ENCODE measurements at regions not wholly inside any gene's neighbourhood (a gene's known extent, or its start where the extent isn't known, plus 50 kb on each side); places are given as distances from the start of the nearest gene placed in this dataset.
"Not testable (repeated sequence)": the region's sequence is repeated elsewhere in the genome, so short reads cannot be mapped to it uniquely, and the experiment has no call there.

DNA sequence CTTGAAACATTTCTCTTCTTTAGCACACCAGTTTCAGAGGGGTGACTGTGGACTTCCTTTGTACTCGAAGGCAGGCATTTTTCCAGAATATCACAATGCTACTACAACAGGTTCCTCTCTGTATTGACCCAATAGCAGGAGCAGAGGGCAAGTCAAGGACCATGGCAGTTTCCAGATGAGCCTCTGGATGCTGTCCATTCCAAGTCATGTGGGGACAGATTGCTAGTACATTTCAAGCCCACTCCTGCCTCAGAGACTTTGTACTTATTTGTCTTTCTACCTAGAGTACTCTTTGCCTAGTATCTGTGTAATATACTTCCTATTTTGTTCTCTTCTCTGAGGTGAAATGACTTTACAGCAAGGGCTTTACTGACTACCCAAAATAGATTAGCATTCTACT is 373.9 kb downstream of the PIK3C3 start:
- no peak for DNase-seq (ENCODE audit: low spot score)

DNA sequence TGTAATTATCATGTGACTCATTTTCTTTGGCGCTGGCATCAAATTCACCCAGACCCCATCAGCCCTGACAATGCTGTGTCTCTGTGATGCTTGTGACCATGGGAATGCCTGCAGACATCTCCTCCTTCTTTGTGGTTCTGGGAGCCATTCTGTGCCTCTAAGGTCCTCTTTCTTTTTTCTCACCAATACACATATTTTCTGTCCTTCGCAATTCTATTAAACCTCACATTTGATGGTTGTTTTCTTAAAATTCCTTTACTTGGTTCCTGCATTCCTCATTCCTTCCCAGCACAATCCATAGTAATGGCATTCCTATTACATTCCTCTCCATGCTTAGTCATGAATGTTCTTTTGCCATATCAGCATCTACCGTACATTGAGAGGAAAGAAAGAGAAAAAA is 375.3 kb downstream of the PIK3C3 start:
- no peak for DNase-seq (ENCODE audit: low spot score)

DNA sequence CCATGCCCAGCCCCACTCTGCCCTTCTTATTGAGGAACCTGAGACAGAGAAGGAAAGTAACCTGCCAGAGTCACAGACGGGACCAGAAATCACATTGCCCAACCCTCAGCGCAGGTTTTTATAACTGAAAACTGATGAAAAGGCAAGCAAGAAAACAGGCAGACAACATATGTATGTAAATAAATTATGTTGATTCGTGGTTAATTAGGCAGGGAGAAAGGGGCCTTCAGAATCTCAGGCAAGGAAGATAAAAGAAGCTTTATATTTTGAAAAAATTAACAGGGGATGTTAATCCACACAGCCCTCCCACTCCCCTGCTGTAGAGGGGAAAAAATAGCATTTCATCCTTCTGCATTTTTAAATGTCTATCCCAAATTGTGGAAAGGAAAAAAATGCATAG is 378.5 kb downstream of the PIK3C3 start:
- no peak for DNase-seq (ENCODE audit: low spot score)

DNA sequence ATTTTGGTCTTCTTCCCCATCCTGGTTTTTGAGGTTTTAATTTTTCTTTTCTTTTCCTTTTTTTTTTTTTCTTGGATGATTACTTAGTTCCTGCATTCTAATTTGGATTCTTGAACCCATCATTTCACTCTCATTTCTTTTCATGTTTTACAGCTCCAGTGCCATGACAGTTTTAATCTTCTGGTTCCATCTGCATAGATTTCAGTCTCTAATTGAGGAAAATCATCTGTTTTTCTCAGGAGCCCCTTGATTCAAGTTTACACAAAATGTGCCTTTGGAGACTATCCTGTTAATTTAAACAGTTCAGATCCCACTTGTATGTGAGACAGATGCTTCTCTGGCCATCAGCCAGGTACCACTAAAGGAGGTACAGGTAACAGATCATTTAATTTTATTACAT is 379.9 kb downstream of the PIK3C3 start:
- DNase-seq (ENCODE audit: low spot score), result no peak

DNA sequence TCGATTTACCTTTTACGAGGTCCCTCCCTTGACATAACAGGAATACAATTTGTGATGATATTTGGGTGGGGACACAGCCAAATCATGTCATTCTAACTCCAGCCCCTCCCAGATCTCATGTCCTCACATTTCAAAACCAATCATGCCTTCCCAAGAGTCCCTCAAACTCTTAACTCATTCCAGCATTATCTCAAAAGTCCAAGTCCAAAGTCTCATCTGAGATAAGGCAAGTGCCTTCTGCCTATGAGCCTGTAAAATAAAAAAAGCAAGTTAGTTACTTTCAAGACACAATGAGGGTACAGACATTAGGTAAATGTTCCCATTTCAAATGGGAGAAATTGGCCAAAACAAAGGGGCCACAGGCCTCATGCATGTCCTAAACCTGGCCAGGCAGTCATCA is 381.1 kb downstream of the PIK3C3 start:
- no peak for DNase-seq (ENCODE audit: low spot score)

DNA sequence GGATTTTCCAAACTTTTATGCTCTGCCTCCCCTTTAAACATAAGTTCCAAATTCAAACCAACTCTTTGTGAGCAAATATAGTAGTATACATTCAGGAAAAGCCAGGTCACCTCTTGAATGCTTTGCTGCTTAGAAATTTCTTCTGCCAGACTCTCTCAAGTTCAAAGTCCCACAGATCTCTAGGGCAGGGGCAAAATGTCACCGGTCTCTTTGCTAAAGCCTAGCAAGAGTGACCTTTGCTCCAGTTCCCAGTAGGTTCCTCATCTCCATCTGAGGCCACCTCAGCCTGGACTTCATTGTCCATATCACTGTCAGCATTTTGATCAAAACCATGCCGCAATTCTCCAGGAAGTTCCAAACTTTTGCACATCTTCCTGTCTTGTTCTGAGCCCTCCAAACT is 382.3 kb downstream of the PIK3C3 start:
- DNase-seq (ENCODE audit: low spot score), result not testable (repeated sequence)

DNA sequence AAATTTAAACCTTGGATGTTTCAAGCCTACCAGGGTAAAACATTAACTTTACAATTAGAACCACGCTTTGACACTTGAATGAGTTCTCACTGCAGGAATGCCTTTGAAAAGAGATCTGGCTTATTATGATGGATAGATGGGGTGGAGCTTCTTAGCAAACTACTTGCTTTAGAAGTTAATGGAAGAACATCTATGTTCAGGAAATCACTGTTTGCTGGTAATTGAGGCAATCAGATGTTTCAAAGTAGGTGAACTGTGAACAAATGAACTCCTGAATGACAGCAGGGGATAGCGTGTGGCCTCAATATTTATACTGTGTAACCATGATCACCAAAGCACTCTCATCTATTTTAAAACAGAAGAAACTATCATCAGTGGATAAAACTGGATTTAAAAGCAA is 383.6 kb downstream of the PIK3C3 start:
- DNase-seq (ENCODE audit: low spot score), result no peak

DNA sequence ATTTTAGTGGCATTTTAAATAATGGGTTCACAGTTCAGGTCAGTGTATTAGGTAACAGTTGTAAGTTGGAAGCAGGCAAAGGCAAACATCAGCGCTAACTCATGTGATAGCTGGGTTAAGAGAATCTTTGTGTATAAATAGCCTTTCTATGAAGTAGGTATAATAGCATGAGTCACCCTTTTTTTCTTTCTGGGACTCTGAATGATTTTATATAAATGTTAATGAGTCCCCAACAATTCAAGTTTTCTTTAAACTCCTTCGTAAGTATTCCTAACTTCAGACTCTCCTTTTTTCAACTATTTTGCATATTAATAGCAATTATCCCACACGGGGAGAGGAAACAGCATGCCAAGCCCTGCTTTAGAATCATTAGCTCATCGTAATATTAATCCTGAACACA is 384.3 kb downstream of the PIK3C3 start:
- no peak for DNase-seq (ENCODE audit: low spot score)

DNA sequence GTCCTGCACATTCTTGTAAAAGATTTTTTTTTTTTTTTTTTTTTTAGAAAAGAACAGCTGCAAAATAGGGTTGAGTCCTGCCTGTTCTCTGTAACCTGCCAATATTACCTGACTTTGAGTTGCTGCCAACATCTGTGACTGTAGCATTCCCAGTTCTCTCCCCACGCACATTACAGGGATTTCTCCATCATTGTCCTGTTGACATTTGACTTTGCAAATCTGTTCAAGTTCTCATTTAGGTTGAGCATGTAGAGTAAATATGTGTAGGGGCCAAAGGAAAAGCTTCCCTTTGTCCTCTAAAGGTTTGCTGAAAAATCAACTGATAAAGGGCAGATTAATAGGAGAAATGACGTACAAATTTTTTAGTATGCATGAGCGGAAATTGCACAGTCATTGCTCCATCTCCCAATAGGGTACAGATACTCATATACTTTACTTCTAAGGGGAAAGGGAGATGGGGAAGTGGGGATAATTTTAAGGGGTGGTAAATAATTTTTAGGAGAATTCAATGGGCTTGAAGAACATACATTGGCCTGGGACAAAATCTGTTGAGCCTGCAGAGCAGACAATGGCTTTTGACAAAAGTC is 385.5 kb downstream of the PIK3C3 start:
- DNase-seq (ENCODE audit: low spot score), result no peak

DNA sequence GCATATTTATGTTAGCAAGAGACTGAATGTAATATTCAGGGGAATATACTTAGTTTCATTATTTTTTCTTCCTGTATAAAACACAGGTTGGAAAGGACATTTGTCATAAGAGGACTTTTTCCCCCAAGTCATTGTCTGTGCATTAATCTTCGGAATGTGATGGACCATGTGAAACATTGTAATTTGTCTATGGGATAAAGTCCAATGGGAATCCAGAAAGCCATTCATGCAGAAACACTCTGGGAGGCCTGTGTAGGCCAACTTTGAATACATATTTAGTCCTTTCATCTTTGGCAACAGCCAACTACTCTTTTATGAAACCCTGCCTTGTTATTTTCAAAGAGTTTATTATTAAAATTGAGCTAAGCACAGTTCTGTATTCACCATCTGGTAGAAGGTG is 386.4 kb downstream of the PIK3C3 start:
- no peak for DNase-seq (ENCODE audit: low spot score)

DNA sequence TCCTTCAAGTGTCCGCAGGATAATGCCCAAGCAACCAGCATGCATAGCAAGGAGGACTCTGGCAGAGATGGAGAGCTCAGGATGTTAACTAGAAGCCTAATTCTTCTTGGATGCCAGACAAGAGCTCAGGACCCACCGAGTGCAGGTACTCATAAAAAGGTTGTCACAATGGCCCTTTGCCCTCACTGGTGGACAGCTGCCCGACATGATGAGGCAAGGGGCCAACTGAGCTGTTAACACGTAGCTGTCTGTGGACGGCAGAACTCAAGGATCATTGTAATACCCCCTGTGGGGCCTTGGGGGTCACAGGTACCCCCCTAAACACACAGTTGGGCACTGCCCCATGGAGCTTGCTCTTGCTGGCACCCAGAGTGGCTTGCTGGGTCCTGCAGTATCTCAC is 393.7 kb downstream of the PIK3C3 start:
- no peak for DNase-seq (ENCODE audit: low spot score)

DNA sequence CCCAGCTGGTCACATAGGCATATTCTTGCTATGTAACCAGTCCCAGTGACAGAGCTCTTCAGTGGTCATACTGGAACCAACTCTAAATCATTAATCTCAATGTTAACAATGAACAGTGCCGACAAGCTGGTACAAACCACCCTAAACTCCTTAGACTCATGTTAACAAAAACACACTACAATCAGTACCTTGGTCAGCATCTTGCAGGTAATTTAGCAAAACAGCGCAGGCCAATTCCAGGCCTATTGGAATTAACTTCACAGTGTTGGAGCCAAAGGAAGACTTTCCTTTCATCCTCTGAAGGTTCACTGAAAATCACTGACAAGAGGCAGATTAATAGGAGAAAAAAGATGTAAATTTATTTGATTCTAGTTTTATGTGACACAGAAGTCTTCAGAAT is 396.4 kb downstream of the PIK3C3 start:
- DNase-seq (ENCODE audit: low spot score), result no peak

DNA sequence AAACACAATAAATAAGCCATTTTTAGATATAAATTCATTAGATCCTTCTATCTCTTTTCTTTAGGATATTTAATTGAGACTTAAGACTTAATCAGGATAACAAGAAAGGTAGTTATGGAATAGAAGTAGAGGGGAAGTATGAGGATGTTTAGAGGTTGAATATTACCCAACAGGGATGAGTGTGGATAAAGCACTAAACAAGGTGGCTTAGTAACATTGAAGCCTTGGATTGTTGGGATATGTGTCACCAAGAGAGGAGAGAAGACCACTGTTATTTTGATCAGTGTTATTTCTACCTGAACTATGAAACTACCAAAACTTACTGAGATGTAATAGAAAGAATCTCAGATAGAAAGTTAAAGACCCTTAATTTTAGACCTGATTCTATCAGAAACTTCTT is 405.7 kb downstream of the PIK3C3 start:
- DNase-seq (ENCODE audit: low spot score), result no peak

DNA sequence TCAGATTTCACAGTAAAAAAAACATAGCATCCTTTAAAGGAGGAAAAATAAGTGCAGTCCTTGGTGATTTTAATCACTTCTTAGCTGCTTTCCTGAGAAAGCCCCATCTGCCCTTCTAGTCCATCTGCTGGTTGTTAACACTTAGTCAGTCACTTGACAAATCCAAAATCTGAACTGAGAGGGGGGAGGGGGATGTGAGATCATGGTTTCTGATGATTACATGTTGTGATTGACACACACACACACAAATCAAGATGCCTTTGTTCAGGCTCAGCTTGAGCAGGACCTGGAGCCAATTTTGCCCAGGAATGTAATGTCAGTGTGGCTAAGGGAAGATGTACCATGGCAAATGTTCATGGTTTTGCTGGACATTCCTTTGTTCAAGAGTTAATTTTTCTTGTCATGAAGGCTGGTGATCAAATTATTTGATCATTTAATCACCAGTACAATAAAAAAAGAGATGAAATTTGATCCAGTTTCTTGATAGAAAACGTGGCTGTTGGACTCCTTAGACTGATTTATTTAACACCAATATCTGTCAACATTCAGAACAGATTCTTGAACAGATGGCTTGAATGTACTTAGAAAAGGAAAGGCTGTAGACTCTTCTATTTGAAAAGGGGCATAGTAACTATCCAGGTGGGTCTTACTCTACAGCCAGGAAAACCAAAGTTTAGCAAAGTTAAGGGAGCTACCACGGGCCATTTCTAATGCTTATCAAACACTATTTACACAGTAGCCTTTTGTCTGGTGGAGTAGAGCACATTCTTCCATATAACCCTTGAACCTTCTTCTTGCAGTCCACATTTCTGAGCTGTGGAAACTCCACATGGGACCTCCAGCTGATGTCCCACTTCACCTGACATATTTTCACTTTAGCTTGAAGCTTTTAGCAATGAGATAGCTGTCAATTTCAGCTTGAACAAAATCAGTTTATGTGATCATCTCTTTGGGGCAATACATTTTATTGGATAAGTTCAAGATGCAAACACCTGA is 408.7 kb downstream of the PIK3C3 start:
- no peak for DNase-seq (ENCODE audit: low spot score)

DNA sequence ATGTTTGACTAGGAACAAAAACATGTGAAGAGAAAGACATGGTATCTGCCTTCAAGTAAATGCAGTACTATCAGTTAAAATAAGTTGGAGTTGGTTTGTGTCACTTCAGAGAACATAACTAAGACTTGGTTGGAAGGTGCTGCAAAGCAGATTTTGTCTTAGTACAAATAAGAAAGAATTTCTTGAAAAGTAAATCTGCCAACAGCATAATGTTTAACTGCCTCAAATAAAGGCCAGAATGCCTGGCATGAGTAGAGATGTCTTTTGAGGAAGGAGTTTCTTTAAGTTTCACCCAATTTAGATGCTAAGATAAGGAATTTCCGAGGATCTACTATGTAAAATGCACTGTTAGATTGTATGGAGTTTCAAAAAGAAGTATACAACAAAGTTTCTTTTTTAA is 409.7 kb downstream of the PIK3C3 start:
- DNase-seq (ENCODE audit: low spot score), result no peak

DNA sequence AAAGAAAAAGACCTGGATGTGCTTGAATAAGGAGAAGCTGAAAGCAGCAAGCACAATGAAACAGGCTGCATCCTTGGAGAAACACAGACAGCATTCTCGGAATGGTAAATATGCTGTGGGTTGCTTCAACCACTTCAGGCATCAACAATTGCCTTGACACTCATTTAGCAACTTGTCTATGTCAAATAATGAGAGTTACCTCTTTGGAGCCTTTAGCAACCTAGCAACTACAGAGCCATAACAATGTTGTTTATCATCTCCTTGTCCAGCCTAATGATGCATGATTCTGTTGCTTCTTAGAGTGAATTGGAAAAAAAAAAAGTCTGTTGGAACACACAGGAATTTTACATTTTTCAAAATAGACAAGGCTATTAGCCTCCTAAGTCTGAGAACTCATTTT is 410.6 kb downstream of the PIK3C3 start:
- DNase-seq (ENCODE audit: low spot score), result no peak

DNA sequence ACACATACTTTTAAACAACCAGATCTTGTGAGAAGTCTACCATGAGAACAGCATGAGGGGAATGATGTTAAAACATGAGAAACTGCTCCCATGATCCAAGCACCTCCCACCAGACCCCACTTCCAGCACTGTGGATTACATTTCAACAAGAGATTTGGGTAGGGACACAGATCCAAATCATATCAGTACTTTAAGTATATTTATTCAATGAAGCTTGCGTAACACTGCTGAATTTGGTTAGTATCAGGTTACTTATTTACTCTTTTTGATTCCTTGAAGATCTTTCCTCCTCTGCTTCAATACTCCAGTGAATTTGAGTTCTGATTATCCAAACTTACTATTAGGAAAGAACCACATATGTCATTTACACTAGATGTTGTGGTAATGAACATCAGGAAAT is 418.6 kb downstream of the PIK3C3 start:
- DNase-seq (ENCODE audit: low spot score), result no peak

DNA sequence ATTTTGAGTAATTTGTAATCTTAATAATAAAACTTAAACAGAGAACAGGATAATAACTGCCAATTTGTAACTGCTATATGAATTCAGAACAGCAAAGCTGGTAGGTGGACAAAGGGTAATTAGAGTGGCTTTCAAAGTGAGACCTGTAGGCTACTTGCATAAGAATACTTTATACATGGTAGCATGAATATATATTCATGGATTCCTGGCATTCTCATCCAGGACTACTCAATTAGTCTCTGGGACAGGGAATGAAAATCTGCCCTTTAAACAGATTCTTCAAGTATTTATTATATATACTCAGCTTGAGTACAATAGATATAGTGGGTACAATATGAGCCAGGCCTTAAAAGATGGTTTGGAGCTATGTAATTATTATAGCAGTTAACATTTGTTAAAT is 419.9 kb downstream of the PIK3C3 start:
- DNase-seq (ENCODE audit: low spot score), result no peak

DNA sequence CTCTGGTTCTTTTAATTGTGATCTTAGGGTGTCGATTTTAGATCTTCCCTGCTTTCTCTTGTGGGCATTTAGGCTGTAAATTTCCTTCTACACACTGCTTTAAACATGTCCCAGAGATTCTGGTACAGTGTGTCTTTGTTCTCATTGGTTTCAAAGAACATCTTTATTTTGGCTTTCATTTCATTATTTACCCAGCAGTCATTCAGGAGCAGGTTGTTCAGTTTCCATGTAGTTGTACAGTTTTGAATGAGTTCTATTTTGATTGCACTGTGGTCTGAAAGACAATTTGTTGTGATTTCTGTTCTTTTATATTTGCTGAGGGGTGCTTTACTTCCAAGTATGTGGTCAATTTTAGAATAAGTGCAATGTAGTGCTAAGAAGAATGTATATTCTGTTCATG is 423.8 kb downstream of the PIK3C3 start:
- not testable (repeated sequence) for DNase-seq (ENCODE audit: low spot score)

DNA sequence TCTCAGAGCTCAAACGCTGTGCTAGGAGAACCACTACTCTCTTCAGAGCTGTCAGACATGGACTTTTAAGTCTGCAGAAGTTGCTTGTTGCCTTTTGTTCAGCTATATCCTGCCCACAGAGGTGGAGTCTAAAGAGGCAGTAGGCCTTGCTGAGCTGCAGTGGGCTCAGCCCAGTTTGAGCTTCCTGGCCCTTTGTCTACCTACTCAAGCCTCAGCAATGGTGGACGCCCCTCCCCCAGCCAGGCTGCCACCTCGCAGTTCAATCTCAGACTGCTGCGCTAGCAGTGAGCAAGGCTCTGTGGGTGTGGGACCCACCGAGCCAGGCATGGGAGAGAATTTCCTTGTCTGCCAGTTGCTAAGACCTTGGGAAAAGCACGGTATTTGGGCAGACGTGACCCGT is 426.2 kb downstream of the PIK3C3 start:
- DNase-seq (ENCODE audit: low spot score), result not testable (repeated sequence)

DNA sequence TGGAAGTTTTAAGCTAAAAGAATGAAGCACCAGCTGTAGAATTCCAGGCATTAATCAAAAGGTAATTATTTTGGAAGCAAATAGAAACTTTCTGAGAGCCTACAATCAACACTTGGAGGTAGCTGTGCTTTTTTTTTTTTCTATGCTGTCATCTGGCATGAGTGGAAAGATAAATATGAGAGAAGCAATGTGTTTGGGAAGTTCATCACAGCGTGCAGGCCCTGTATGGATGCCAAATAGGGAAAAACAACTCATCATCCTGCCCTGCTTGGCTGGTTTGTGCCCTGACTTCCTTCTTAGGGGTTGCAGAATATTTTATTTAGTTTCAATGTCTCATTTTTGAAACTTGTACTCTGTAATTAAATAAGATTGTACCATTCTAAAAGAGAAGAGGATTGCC is 437.4 kb downstream of the PIK3C3 start:
- DNase-seq (ENCODE audit: low spot score), result no peak

DNA sequence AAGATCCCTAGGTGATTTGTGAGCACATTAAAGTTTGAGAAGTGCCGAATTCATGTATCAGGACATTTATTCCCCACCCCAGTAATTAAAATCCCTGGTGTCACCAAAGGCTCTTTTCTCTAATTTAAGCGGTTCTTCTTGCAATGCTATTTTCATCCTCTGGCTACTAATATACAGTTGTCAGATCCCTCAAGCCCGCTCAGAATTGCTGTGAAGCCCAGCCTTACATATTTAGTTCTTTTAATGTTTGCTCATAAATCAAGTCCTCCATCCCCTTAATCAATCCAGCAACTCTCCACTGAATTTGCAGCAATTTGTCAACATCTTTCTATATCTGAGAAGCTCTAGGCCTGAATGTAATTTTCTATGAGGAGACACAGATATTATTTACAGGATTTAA is 437.9 kb downstream of the PIK3C3 start:
- DNase-seq (ENCODE audit: low spot score), result no peak

DNA sequence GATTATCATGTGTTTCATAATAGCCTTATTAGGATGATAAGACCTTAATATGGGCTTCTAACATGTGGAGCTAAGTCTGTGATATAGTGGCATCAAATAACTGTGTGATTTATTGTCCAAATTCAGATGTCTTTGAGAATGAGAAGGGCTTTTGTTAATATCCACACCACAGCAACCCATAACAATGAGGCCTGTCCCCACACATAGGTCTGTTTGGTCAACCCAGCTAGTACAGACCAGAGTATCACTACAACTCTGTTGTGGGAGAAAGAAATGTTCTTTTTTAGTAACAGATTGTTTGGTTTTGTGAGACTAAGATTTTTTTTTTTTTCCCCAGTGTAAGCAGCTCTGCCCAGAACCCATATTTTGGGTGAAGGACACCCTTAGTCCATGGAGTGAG is 439.2 kb downstream of the PIK3C3 start:
- no peak for DNase-seq (ENCODE audit: low spot score)

All from ureter (tissue), 1 donor.